RWPE2 (cell line): ENCODE measurements at regions not wholly inside any gene's neighbourhood (a gene's known extent, or its start where the extent isn't known, plus 50 kb on each side); places are given as distances from the start of the nearest gene placed in this dataset.

Experiments used
- ATAC-seq: fragments of 200-7000 bp; cut with Tn5 transposase; 3 replicates; pipeline ENCODE4 v1.9.1; 2021; ENCODE audit warnings: low read depth
- DNase-seq: peaks from one replicate; pipeline ENCODE4 v3.0.0-alpha.2; 2020; ENCODE audit warnings: low spot score
- H3K27ac ChIP-seq: fragments of 450-650 bp; 2 replicates; pipeline ENCODE4 v1.5.1; 2017; ENCODE audit warnings: mild to moderate bottlenecking; ENCODE audit not compliant: poor library complexity, severe bottlenecking
- H3K27me3 ChIP-seq: fragments of 250-450 bp; sonication (Bioruptor Pico); 2 replicates; pipeline ENCODE4 v1.5.1; 2021; ENCODE audit warnings: mild to moderate bottlenecking, moderate library complexity; ENCODE audit not compliant: insufficient read depth, poor library complexity, severe bottlenecking
- H3K36me3 ChIP-seq: fragments of 250-450 bp; sonication (Bioruptor Pico); 2 replicates; pipeline ENCODE4 v1.5.1; 2020; ENCODE audit warnings: low read depth, mild to moderate bottlenecking, moderate library complexity
- H3K4me1 ChIP-seq: fragments of 250-450 bp; sonication (Bioruptor Pico); 2 replicates; pipeline ENCODE4 v1.5.1; 2021; ENCODE audit warnings: mild to moderate bottlenecking, moderate library complexity; ENCODE audit not compliant: insufficient read depth, poor library complexity, severe bottlenecking
- H3K4me3 ChIP-seq: fragments of 250-450 bp; sonication (Bioruptor Pico); 2 replicates; pipeline ENCODE4 v1.5.1; 2021; ENCODE audit warnings: mild to moderate bottlenecking, moderate library complexity; ENCODE audit not compliant: severe bottlenecking
- H3K9me3 ChIP-seq: fragments of 250-450 bp; sonication (Bioruptor Pico); 2 replicates; pipeline ENCODE4 v1.5.1; 2021; ENCODE audit warnings: mild to moderate bottlenecking, moderate library complexity; ENCODE audit not compliant: severe bottlenecking
- TF ChIP-seq, protein P1 (sequence below): fragments of 450-650 bp; IDR thresholded peaks from one replicate; pipeline ENCODE4 v1.5.1; 2017; ENCODE audit warnings: mild to moderate bottlenecking, moderate library complexity; ENCODE audit not compliant: poor library complexity, severe bottlenecking

GRCh38 chr4:123889507-123889906, 492.9 kb downstream of the SPRY1 start:
- ATAC-seq (no peak), DNase-seq (no peak)
- H3K4me3 ChIP-seq, result no peak overlapping the region
- H3K36me3 ChIP-seq, result no peaks in the 10 kb centered on the region
- no peaks in the 10 kb centered on the region for H3K9me3 ChIP-seq
- H3K27ac ChIP-seq, result no peak overlapping the region
- TF ChIP-seq, protein P1, sequence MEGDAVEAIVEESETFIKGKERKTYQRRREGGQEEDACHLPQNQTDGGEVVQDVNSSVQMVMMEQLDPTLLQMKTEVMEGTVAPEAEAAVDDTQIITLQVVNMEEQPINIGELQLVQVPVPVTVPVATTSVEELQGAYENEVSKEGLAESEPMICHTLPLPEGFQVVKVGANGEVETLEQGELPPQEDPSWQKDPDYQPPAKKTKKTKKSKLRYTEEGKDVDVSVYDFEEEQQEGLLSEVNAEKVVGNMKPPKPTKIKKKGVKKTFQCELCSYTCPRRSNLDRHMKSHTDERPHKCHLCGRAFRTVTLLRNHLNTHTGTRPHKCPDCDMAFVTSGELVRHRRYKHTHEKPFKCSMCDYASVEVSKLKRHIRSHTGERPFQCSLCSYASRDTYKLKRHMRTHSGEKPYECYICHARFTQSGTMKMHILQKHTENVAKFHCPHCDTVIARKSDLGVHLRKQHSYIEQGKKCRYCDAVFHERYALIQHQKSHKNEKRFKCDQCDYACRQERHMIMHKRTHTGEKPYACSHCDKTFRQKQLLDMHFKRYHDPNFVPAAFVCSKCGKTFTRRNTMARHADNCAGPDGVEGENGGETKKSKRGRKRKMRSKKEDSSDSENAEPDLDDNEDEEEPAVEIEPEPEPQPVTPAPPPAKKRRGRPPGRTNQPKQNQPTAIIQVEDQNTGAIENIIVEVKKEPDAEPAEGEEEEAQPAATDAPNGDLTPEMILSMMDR, result no peak
- no peaks in the 10 kb centered on the region for H3K4me1 ChIP-seq
- no peaks in the 10 kb centered on the region for H3K27me3 ChIP-seq

DNA sequence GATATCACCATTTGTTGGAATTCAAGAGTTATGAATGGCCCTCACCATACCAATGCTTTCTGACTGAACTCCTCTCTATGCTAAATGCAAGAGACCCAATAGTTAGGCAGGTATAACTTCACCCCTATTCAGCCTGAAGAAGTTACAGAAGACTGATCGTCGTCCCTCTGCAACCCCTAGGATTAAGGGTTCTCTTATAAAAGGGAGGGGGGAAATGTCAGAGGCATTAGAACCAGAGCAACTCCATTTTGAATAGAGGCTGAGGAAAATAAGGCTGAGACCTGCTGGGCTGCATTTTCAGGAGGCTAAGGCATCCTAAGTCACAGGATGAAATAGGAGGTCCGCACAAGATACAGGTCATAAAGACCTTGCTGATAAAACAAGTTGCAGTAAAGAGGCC, 494.3 kb downstream of the SPRY1 start:
- Histone ChIP-seq H3K27ac (no peak overlapping the region), H3K27me3 (no peaks in the 10 kb centered on the region)
- TF ChIP-seq, protein P1, result no peak

DNA sequence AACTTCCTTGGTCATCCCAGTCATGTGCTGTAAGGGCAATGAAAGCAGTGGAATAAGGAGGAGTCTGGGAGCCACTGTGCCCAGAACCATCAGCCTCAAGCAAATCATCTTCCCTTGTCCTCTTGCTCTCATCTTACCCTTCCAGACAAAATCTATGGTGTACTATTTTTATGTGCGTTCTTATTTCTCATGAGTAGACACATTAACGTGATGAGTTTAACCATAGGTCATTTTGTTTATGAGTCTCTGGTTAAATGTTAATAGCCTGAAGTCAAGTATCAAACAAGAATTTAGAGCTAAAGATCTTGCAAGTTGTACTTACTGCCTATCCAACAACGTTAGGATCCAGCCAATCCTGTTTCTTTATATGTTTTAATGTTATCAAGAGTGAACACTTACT, 495.3 kb downstream of the SPRY1 start:
- no peak for DNase-seq
- no peak for ATAC-seq
- Histone ChIP-seq H3K4me1 (no peaks in the 10 kb centered on the region), H3K27ac (no peak overlapping the region), H3K27me3 (no peaks in the 10 kb centered on the region), H3K4me3 (no peak overlapping the region), H3K9me3 (no peaks in the 10 kb centered on the region), H3K36me3 (no peaks in the 10 kb centered on the region)
- TF ChIP-seq, protein P1, result no peak

More for the DNA sequence above, 494.3 kb downstream of the SPRY1 start:
- ATAC-seq (no peak), DNase-seq (no peak)
- Histone ChIP-seq H3K4me1 (no peaks in the 10 kb centered on the region), H3K4me3 (no peak overlapping the region), H3K36me3 (no peaks in the 10 kb centered on the region), H3K9me3 (no peaks in the 10 kb centered on the region)

GRCh38 chr4:123892368-123892976, 495.9 kb downstream of the SPRY1 start:
- Histone ChIP-seq H3K9me3 (no peaks in the 10 kb centered on the region), H3K36me3 (no peaks in the 10 kb centered on the region), H3K4me3 (no peak overlapping the region), H3K4me1 (no peaks in the 10 kb centered on the region), H3K27ac (no peak overlapping the region), H3K27me3 (no peaks in the 10 kb centered on the region)
- no peak for ATAC-seq
- TF ChIP-seq, protein P1, result no peak
- no peak for DNase-seq
